Esophagus muscularis mucosa (tissue), 4 donors: ENCODE measurements at regions not wholly inside any gene's neighbourhood (a gene's known extent, or its start where the extent isn't known, plus 50 kb on each side); places are given as distances from the start of the nearest gene placed in this dataset.

ENCODE experiments used
- EP300 ChIP-seq: sonication (generic); formaldehyde crosslinking; IDR thresholded peaks from one replicate; pipeline ENCODE4 v1.6.1; 2017; ENCODE audit warnings: antibody characterized with exemption
- POLR2A ChIP-seq: fragments of 450-650 bp; IDR thresholded peaks from one replicate; pipeline ENCODE4 v1.6.1; 2017; ENCODE audit warnings: antibody characterized with exemption, moderate library complexity, mild to moderate bottlenecking, low read depth
- TF ChIP-seq, protein P1 (sequence below), 3 experiments: fragments of 200-600 bp in 2 of 3; fragments of 450-650 bp in 1 of 3; sonication (generic) in 2 of 3; IDR thresholded peaks; one replicate each; pipeline ENCODE4 v1.5.1; 2017 to 2019; ENCODE audit warnings: antibody characterized with exemption in 3 of 3, mild to moderate bottlenecking in 2 of 3, moderate library complexity in 1 of 3

DNA sequence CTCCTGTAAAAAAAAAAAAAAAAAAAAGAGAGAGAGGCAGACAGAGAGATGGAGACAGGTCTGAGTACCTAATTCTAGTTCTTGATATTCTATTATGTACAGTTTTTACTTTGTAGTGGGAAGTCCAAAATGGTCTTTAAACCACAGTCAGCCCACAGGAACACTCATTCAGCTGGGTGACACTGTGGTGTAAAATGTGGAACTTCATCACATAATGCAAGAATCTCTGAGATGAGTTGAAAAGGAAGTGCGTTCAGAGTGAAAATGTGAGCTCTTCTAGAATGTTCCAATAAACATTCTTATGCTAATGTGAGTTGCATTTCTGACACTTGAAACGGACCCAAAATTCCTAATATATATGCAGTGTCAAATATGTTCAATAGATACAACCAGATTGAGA lies 972.1 kb downstream of the CDH11 start:
- TF ChIP-seq EP300 (no peak), POLR2A (no peak)
- TF ChIP-seq, protein P1, sequence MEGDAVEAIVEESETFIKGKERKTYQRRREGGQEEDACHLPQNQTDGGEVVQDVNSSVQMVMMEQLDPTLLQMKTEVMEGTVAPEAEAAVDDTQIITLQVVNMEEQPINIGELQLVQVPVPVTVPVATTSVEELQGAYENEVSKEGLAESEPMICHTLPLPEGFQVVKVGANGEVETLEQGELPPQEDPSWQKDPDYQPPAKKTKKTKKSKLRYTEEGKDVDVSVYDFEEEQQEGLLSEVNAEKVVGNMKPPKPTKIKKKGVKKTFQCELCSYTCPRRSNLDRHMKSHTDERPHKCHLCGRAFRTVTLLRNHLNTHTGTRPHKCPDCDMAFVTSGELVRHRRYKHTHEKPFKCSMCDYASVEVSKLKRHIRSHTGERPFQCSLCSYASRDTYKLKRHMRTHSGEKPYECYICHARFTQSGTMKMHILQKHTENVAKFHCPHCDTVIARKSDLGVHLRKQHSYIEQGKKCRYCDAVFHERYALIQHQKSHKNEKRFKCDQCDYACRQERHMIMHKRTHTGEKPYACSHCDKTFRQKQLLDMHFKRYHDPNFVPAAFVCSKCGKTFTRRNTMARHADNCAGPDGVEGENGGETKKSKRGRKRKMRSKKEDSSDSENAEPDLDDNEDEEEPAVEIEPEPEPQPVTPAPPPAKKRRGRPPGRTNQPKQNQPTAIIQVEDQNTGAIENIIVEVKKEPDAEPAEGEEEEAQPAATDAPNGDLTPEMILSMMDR (IDR thresholded peaks at IDR 0.05) = no peak
